ENCODE measurements at regions not wholly inside any gene's neighbourhood (a gene's known extent, or its start where the extent isn't known, plus 50 kb on each side); places are given as distances from the start of the nearest gene placed in this dataset.

GRCh38 chr4:53905276-53905940 lies 159.0 kb downstream of the CHIC2 start:
- H3K27me3 Mint-ChIP-seq (ENCODE audit: low read depth, poor library complexity), result peaks cover 12% of the 10 kb centered on the region

GRCh38 chr4:53902786-53903185 lies 161.6 kb downstream of the CHIC2 start:
- TF ChIP-seq, protein P1, sequence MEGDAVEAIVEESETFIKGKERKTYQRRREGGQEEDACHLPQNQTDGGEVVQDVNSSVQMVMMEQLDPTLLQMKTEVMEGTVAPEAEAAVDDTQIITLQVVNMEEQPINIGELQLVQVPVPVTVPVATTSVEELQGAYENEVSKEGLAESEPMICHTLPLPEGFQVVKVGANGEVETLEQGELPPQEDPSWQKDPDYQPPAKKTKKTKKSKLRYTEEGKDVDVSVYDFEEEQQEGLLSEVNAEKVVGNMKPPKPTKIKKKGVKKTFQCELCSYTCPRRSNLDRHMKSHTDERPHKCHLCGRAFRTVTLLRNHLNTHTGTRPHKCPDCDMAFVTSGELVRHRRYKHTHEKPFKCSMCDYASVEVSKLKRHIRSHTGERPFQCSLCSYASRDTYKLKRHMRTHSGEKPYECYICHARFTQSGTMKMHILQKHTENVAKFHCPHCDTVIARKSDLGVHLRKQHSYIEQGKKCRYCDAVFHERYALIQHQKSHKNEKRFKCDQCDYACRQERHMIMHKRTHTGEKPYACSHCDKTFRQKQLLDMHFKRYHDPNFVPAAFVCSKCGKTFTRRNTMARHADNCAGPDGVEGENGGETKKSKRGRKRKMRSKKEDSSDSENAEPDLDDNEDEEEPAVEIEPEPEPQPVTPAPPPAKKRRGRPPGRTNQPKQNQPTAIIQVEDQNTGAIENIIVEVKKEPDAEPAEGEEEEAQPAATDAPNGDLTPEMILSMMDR (IDR thresholded peaks at IDR 0.05), result no peak
- Mint-ChIP-seq H3K27ac (no peak overlapping the region), H3K4me3 (no peak overlapping the region), H3K36me3 (ENCODE audit: low read depth) (no peaks in the 10 kb centered on the region), H3K27me3 (ENCODE audit: low read depth, poor library complexity) (peaks cover 12% of the 10 kb centered on the region), H3K4me1 (peaks cover 61% of the 10 kb centered on the region), H3K9me3 (no peaks in the 10 kb centered on the region)
- no peak for DNase-seq

More at GRCh38 chr4:53905276-53905940, 159.0 kb downstream of the CHIC2 start:
- no peaks in the 10 kb centered on the region for H3K36me3 Mint-ChIP-seq (ENCODE audit: low read depth)
- TF ChIP-seq, protein P1 (IDR thresholded peaks at IDR 0.05), result no peak
- no peak overlapping the region for H3K4me3 Mint-ChIP-seq
- no peak for DNase-seq
- peaks cover 61% of the 10 kb centered on the region for H3K4me1 Mint-ChIP-seq
- H3K9me3 Mint-ChIP-seq, result no peaks in the 10 kb centered on the region
- H3K27ac Mint-ChIP-seq, result peak overlapping the region; percentile 84

GRCh38 chr4:53900271-53900649 lies 164.1 kb downstream of the CHIC2 start:
- Mint-ChIP-seq H3K27me3 (ENCODE audit: low read depth, poor library complexity) (peaks cover 12% of the 10 kb centered on the region), H3K4me1 (peaks cover 40% of the 10 kb centered on the region), H3K36me3 (ENCODE audit: low read depth) (no peaks in the 10 kb centered on the region), H3K9me3 (no peaks in the 10 kb centered on the region), H3K27ac (no peak overlapping the region), H3K4me3 (no peak overlapping the region)
- no peak for DNase-seq
- TF ChIP-seq, protein P1 (IDR thresholded peaks at IDR 0.05), result no peak

- DNase-seq, result no peak
- Mint-ChIP-seq H3K4me3 (no peak overlapping the region), H3K4me1 (peaks cover 40% of the 10 kb centered on the region), H3K27me3 (ENCODE audit: low read depth, poor library complexity) (peaks cover 12% of the 10 kb centered on the region), H3K36me3 (ENCODE audit: low read depth) (no peaks in the 10 kb centered on the region), H3K9me3 (no peaks in the 10 kb centered on the region), H3K27ac (no peak overlapping the region)
- TF ChIP-seq, protein P1 (IDR thresholded peaks at IDR 0.05), result no peak
Measured at GRCh38 chr4:53899586-53900270, 164.7 kb downstream of the CHIC2 start.

DNA sequence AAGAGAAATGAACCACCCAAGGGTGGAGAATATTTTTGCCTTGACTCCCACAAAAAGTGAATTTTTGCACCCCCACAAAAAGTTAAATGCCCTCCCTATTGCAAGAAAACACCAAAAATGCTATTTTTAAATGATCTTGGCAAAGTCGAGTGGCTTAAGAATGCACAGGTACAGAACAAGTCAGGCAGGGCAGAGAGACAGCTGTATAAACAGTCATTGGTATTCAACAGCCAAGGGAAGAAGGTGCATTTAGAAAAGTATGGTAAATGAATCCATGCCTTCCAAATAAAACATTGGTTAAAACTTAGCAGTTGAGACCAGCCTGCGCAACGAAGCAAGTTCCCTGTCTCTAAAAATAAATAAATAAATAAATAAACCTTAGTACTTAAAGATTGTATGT lies 169.3 kb downstream of the CHIC2 start:
- H3K4me1 Mint-ChIP-seq, result peaks cover 21% of the 10 kb centered on the region
- H3K4me3 Mint-ChIP-seq, result no peak overlapping the region

More for the DNA sequence above, 169.3 kb downstream of the CHIC2 start:
- no peak overlapping the region for H3K27ac Mint-ChIP-seq
- H3K36me3 Mint-ChIP-seq (ENCODE audit: low read depth), result no peaks in the 10 kb centered on the region
- DNase-seq, result no peak
- TF ChIP-seq, protein P1 (IDR thresholded peaks at IDR 0.05), result no peak
- no peaks in the 10 kb centered on the region for H3K27me3 Mint-ChIP-seq (ENCODE audit: low read depth, poor library complexity)
- no peaks in the 10 kb centered on the region for H3K9me3 Mint-ChIP-seq

All from nephron progenitor cell (in vitro differentiated cells).